ENCODE measurements at regions not wholly inside any gene's neighbourhood (a gene's known extent, or its start where the extent isn't known, plus 50 kb on each side); places are given as distances from the start of the nearest gene placed in this dataset.

- Histone ChIP-seq H4K20me1 (ENCODE audit: insufficient read depth) (no peaks in the 10 kb centered on the region), H3K9me2 (ENCODE audit: insufficient read depth, low read length) (no peaks in the 10 kb centered on the region), H3K4me2 (ENCODE audit: low read length) (no peak overlapping the region), H3K9me3 (ENCODE audit: low read length) (no peaks in the 10 kb centered on the region), H3K27me3 (ENCODE audit: insufficient read depth, low read depth, low read length) (no peaks in the 10 kb centered on the region), H3F3A (ENCODE audit: insufficient read depth, low read length, poor library complexity, severe bottlenecking) (peaks cover 3% of the 10 kb centered on the region), H3K79me2 (replicated peaks; ENCODE audit: insufficient read depth, low read length) (no peaks in the 10 kb centered on the region), H3K9ac (ENCODE audit: low read length) (no peak overlapping the region), H3K4me3 (ENCODE audit: low read length) (no peak overlapping the region), H3K27ac (ENCODE audit: low read length) (no peak overlapping the region), H2AFZ (ENCODE audit: low read depth, low read length) (no peak overlapping the region), H3K36me3 (ENCODE audit: insufficient read depth, low read length) (no peaks in the 10 kb centered on the region)
- no peak for TF ChIP-seq SMC3 (conservative IDR thresholded peaks at IDR 0.05; ENCODE audit: poor library complexity)
Observed at GRCh38 chr10:107865691-107866090, 701.2 kb upstream of the SORCS1 start.

- no peaks in the 10 kb centered on the region for H3K36me3 ChIP-seq (ENCODE audit: insufficient read depth, low read length)
- TF ChIP-seq SMC3 (conservative IDR thresholded peaks at IDR 0.05; ENCODE audit: poor library complexity) (no peak), EZH2 (IDR thresholded peaks at IDR 0.05; ENCODE audit: borderline replicate concordance, insufficient read depth, low read length, poor library complexity, severe bottlenecking) (no peak), TAF1 (IDR thresholded peaks at IDR 0.05; ENCODE audit: low read depth) (no peak), POLR2AphosphoS5 (IDR thresholded peaks at IDR 0.05) (no peak), MXI1 (conservative IDR thresholded peaks at IDR 0.05; ENCODE audit: poor library complexity, severe bottlenecking) (no peak), RAD21 (conservative IDR thresholded peaks at IDR 0.05) (no peak), EP300 (conservative IDR thresholded peaks at IDR 0.05; ENCODE audit: poor library complexity, severe bottlenecking) (no peak), REST (IDR thresholded peaks at IDR 0.05; ENCODE audit: borderline replicate concordance) (no peak), CTCF (IDR thresholded peaks at IDR 0.05; ENCODE audit: poor library complexity, severe bottlenecking) (no peak)
- no peak overlapping the region for H3K4me2 ChIP-seq (ENCODE audit: low read length)
- H2AFZ ChIP-seq (ENCODE audit: low read depth, low read length) = no peak overlapping the region
- no peaks in the 10 kb centered on the region for H3K79me2 ChIP-seq (replicated peaks; ENCODE audit: insufficient read depth, low read length)
- no peaks in the 10 kb centered on the region for H3K9me3 ChIP-seq (ENCODE audit: low read length)
- no peak overlapping the region for H3K9ac ChIP-seq (ENCODE audit: low read length)
- no peaks in the 10 kb centered on the region for H3K27me3 ChIP-seq (ENCODE audit: insufficient read depth, low read depth, low read length)
- H4K20me1 ChIP-seq (ENCODE audit: insufficient read depth) = no peaks in the 10 kb centered on the region
- no peak overlapping the region for H3K27ac ChIP-seq (ENCODE audit: low read length)
- H3F3A ChIP-seq (ENCODE audit: insufficient read depth, low read length, poor library complexity, severe bottlenecking) = no peaks in the 10 kb centered on the region
- H3K9me2 ChIP-seq (ENCODE audit: insufficient read depth, low read length) = no peaks in the 10 kb centered on the region
- H3K4me3 ChIP-seq (ENCODE audit: low read length) = no peak overlapping the region
Observed at GRCh38 chr10:107859065-107859464, 694.6 kb upstream of the SORCS1 start.

- Histone ChIP-seq H3K4me2 (ENCODE audit: low read length) (no peak overlapping the region), H3K9me3 (ENCODE audit: low read length) (no peaks in the 10 kb centered on the region), H2AFZ (ENCODE audit: low read depth, low read length) (no peak overlapping the region), H3K27ac (ENCODE audit: low read length) (no peak overlapping the region), H4K20me1 (ENCODE audit: insufficient read depth) (no peaks in the 10 kb centered on the region), H3K9ac (ENCODE audit: low read length) (no peak overlapping the region), H3K9me2 (ENCODE audit: insufficient read depth, low read length) (no peaks in the 10 kb centered on the region), H3K79me2 (replicated peaks; ENCODE audit: insufficient read depth, low read length) (no peaks in the 10 kb centered on the region), H3K27me3 (ENCODE audit: insufficient read depth, low read depth, low read length) (no peaks in the 10 kb centered on the region), H3F3A (ENCODE audit: insufficient read depth, low read length, poor library complexity, severe bottlenecking) (no peaks in the 10 kb centered on the region), H3K4me3 (ENCODE audit: low read length) (no peak overlapping the region), H3K36me3 (ENCODE audit: insufficient read depth, low read length) (no peaks in the 10 kb centered on the region)
- TF ChIP-seq CTCF (IDR thresholded peaks at IDR 0.05; ENCODE audit: poor library complexity, severe bottlenecking) = no peak
- no peak for TF ChIP-seq RAD21 (conservative IDR thresholded peaks at IDR 0.05)
- no peak for TF ChIP-seq POLR2AphosphoS5 (IDR thresholded peaks at IDR 0.05)
- no peak for TF ChIP-seq EP300 (conservative IDR thresholded peaks at IDR 0.05; ENCODE audit: poor library complexity, severe bottlenecking)
- TF ChIP-seq SMC3 (conservative IDR thresholded peaks at IDR 0.05; ENCODE audit: poor library complexity) = no peak
- TF ChIP-seq REST (IDR thresholded peaks at IDR 0.05; ENCODE audit: borderline replicate concordance) = no peak
- no peak for TF ChIP-seq TAF1 (IDR thresholded peaks at IDR 0.05; ENCODE audit: low read depth)
- no peak for TF ChIP-seq EZH2 (IDR thresholded peaks at IDR 0.05; ENCODE audit: borderline replicate concordance, insufficient read depth, low read length, poor library complexity, severe bottlenecking)
- TF ChIP-seq MXI1 (conservative IDR thresholded peaks at IDR 0.05; ENCODE audit: poor library complexity, severe bottlenecking) = no peak
Observed at GRCh38 chr10:107856047-107856315, 691.5 kb upstream of the SORCS1 start.
